Muscle of leg (tissue), 3 donors: ENCODE measurements at regions not wholly inside any gene's neighbourhood (a gene's known extent, or its start where the extent isn't known, plus 50 kb on each side); places are given as distances from the start of the nearest gene placed in this dataset.

Experiments used
- DNase-seq: peaks from one replicate; pipeline ENCODE4 v3.0.0; 2013
- H3K27ac ChIP-seq: one replicate; pipeline ENCODE4 v1.5.1; 2013; ENCODE audit warnings: mild to moderate bottlenecking, low read length, control low read depth
- H3K27me3 ChIP-seq: one replicate; pipeline ENCODE4 v1.6.1; 2013; ENCODE audit warnings: low read length; ENCODE audit not compliant: control insufficient read depth, insufficient read depth
- H3K36me3 ChIP-seq: one replicate; pipeline ENCODE4 v1.6.1; 2013; ENCODE audit warnings: low read length; ENCODE audit not compliant: control insufficient read depth, insufficient read depth
- H3K4me1 ChIP-seq: one replicate; pipeline ENCODE4 v1.6.1; 2013; ENCODE audit warnings: low read length; ENCODE audit not compliant: control insufficient read depth, insufficient read depth
- H3K4me3 ChIP-seq: one replicate; pipeline ENCODE4 v1.5.1; 2013; ENCODE audit warnings: low read length, control low read depth
- H3K9me3 ChIP-seq: replicated peaks from 2 replicates; pipeline ENCODE4 v1.6.1; 2013; ENCODE audit warnings: low read depth, low read length; ENCODE audit not compliant: control insufficient read depth
- WGBS: methylation state at CpG from one replicate; pipeline ENCODE4 v1.1.5; 2013; ENCODE audit warnings: missing lambda C conversion rate; ENCODE audit not compliant: insufficient coverage; 5-methylcytosine and 5-hydroxymethylcytosine counted together

- no peak overlapping the region for H3K27ac ChIP-seq
- DNase-seq: no peak
- H3K36me3 ChIP-seq: no peaks in the 10 kb centered on the region
- H3K4me3 ChIP-seq: no peak overlapping the region
- no peaks in the 10 kb centered on the region for H3K27me3 ChIP-seq
- WGBS: 61% methylated on average over 5 of the region's 7 CpGs
- peaks cover 36% of the 10 kb centered on the region for H3K4me1 ChIP-seq
- no peaks in the 10 kb centered on the region for H3K9me3 ChIP-seq
Observed at GRCh38 chr17:17406225-17406624, 70.6 kb upstream of the MED9 start.

GRCh38 chr17:17408236-17408794, 68.5 kb upstream of the MED9 start:
- Histone ChIP-seq H3K4me1 (peaks cover 26% of the 10 kb centered on the region), H3K27ac (no peak overlapping the region)

DNA sequence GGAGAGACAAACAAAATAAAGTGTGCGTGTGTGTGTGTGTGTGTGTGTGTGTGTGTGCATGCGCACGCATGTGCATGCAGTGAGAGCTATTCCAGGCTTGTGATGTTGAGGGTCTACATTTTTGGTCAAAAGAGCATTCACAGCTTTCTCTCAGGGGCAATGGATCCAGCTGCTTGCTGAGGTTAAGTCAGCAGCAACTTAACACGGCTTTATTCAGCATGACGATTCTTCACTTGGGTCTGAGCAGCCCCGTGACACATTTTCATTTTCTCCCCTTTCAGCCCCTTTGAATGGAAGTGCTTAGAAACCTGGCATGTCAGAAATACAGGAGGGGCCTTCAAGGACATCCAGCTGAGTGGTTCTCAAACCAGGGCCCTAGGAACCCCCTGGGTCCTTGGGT, 66.4 kb upstream of the MED9 start:
- no peaks in the 10 kb centered on the region for H3K27me3 ChIP-seq
- H3K36me3 ChIP-seq: no peaks in the 10 kb centered on the region
- no peak overlapping the region for H3K4me3 ChIP-seq
- 39% methylated on average over 6 of the region's 6 CpGs for WGBS
- peaks cover 24% of the 10 kb centered on the region for H3K4me1 ChIP-seq
- no peaks in the 10 kb centered on the region for H3K9me3 ChIP-seq
- DNase-seq: no peak
- H3K27ac ChIP-seq: no peak overlapping the region

More at GRCh38 chr17:17408236-17408794, 68.5 kb upstream of the MED9 start:
- DNase-seq: no peak
- H3K36me3 ChIP-seq: no peaks in the 10 kb centered on the region
- H3K27me3 ChIP-seq: no peaks in the 10 kb centered on the region
- no peak overlapping the region for H3K4me3 ChIP-seq
- H3K9me3 ChIP-seq: no peaks in the 10 kb centered on the region
- WGBS: no CpG with 5 or more reads among the region's 2 CpGs

DNA sequence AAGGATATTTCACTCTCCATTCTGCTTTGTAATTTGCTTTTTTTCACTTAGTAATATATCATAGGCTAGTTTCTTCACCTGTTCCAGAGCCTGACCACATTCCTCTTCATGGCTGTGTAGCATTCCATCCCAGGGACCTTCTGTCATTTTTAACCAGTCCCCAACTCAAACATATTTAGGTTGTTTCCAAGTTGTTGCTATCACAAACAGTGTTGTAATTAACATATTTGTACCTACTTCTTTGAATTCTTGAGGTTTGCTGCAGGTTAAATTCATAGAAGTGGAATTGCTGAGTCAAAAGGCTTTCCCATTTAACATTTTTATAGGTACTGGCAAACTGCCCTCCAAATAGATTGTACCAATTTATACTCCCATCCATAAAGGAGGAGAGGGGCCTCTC, 65.1 kb upstream of the MED9 start:
- Histone ChIP-seq H3K27ac (no peak overlapping the region), H3K36me3 (no peaks in the 10 kb centered on the region), H3K4me1 (peaks cover 24% of the 10 kb centered on the region), H3K27me3 (peaks cover 3% of the 10 kb centered on the region), H3K9me3 (no peaks in the 10 kb centered on the region), H3K4me3 (no peak overlapping the region)
- DNase-seq: no peak

GRCh38 chr17:17412326-17412725, 64.5 kb upstream of the MED9 start:
- Histone ChIP-seq H3K4me1 (peaks cover 27% of the 10 kb centered on the region), H3K27me3 (peaks cover 3% of the 10 kb centered on the region), H3K9me3 (no peaks in the 10 kb centered on the region), H3K27ac (no peak overlapping the region), H3K36me3 (no peaks in the 10 kb centered on the region), H3K4me3 (no peak overlapping the region)
- WGBS: 50% methylated on average over 2 of the region's 4 CpGs
- no peak for DNase-seq

- no peaks in the 10 kb centered on the region for H3K9me3 ChIP-seq
- H3K27ac ChIP-seq: no peak overlapping the region
- DNase-seq: peak; percentile 14
Observed at GRCh38 chr17:17413215-17413792, 63.5 kb upstream of the MED9 start.

DNA sequence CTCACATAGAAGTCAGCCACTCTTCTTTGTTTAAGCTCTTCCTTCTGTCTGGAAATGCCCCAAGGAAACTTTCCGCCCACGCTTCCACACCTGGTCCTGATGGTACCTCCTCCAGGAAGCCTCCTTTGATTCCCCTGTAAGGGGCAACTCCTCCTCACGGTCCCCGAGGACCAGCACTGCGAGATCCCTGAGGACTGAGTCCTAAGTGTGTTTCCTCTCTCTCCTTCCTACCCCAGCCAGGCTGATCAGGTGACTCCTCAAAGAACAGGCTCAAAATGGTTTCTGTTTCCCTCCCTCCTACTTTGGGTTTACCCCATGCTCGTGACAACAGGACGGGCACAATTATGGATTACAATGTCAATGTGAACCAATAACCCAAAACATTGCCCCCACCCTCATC, 63.0 kb upstream of the MED9 start:
- H3K4me3 ChIP-seq: no peak overlapping the region
- 65% methylated on average over 7 of the region's 7 CpGs for WGBS

More at GRCh38 chr17:17413215-17413792, 63.5 kb upstream of the MED9 start:
- Histone ChIP-seq H3K36me3 (no peaks in the 10 kb centered on the region), H3K4me3 (no peak overlapping the region), H3K27me3 (peaks cover 3% of the 10 kb centered on the region), H3K4me1 (peaks cover 35% of the 10 kb centered on the region)
- WGBS: 57% methylated on average over 3 of the region's 6 CpGs

DNA sequence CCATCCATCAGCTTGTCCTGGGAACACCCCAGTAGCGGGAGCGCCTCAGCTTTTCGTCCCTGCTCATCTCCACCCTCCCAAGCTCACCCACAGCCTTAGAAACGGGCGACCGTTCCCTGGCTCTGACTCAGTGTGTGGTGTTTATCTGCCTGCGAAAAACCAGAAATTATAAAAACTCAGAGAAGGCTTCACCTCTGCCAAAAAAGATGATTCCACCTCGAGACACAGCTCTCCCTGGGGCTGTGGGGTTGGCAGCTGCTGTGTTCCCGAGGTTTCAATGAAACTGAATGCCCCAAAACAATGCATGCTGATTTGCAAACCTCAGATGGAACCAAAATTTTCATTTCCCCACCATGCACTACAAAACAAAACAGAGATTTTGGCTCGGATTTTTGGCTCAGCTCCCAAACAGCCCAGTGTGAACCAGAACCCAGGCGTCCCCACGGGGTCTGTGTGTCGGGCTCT, 62.4 kb upstream of the MED9 start:
- Histone ChIP-seq H3K4me1 (peaks cover 40% of the 10 kb centered on the region), H3K27me3 (peaks cover 3% of the 10 kb centered on the region), H3K9me3 (no peaks in the 10 kb centered on the region), H3K36me3 (no peaks in the 10 kb centered on the region), H3K4me3 (no peak overlapping the region), H3K27ac (no peak overlapping the region)
- WGBS: 11% methylated on average over 3 of the region's 13 CpGs
- peak; percentile 45 for DNase-seq

More for the DNA sequence above, 63.0 kb upstream of the MED9 start:
- Histone ChIP-seq H3K27ac (no peak overlapping the region), H3K9me3 (no peaks in the 10 kb centered on the region), H3K27me3 (peaks cover 3% of the 10 kb centered on the region), H3K4me1 (peaks cover 40% of the 10 kb centered on the region), H3K36me3 (no peaks in the 10 kb centered on the region)
- DNase-seq: no peak

- no peak for DNase-seq
- Histone ChIP-seq H3K4me1 (peaks cover 37% of the 10 kb centered on the region), H3K36me3 (no peaks in the 10 kb centered on the region), H3K27ac (no peak overlapping the region), H3K4me3 (no peak overlapping the region), H3K27me3 (peaks cover 3% of the 10 kb centered on the region), H3K9me3 (no peaks in the 10 kb centered on the region)
- no CpG with 5 or more reads among the region's 3 CpGs for WGBS
Observed at GRCh38 chr17:17415006-17415405, 61.8 kb upstream of the MED9 start.

- no peak overlapping the region for H3K4me3 ChIP-seq
- no peaks in the 10 kb centered on the region for H3K36me3 ChIP-seq
- H3K27ac ChIP-seq: no peak overlapping the region
- H3K27me3 ChIP-seq: peaks cover 3% of the 10 kb centered on the region
- no peaks in the 10 kb centered on the region for H3K9me3 ChIP-seq
- 89% methylated on average over 1 of the region's 2 CpGs for WGBS
- H3K4me1 ChIP-seq: peaks cover 38% of the 10 kb centered on the region
- DNase-seq: peak; percentile 36
Observed at GRCh38 chr17:17416007-17416399, 60.8 kb upstream of the MED9 start.
